ENCODE measurements at regions not wholly inside any gene's neighbourhood (a gene's known extent, or its start where the extent isn't known, plus 50 kb on each side); places are given as distances from the start of the nearest gene placed in this dataset.

DNA sequence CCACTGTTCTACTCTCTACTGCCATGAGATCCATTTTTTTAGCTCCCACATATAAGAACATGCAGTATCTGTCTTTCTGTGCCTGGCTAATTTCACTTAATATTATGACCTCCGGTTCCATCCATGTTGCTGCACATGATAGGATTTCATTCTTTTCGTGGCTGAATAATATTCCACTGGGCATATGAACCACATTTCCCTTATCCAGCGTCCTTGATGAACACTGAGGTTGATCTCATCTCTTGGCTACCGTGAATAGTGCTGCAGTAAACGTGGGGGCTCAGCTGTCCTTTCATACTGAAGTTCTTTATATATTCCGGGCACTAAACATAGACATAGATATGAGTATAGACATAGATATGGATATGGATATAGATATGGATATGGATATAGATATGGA, 109.3 kb upstream of the TNRC6C start:
- no peak for DNase-seq

- DNase-seq = no peak
Measured at GRCh38 chr17:77851921-77852320, 106.6 kb upstream of the TNRC6C start.

GRCh38 chr17:77852731-77853130, 105.8 kb upstream of the TNRC6C start:
- DNase-seq = no peak

- no peak for DNase-seq
Measured at GRCh38 chr17:77853191-77853977, 105.1 kb upstream of the TNRC6C start.

GRCh38 chr17:77854083-77854758, 104.3 kb upstream of the TNRC6C start:
- no peak for DNase-seq

DNA sequence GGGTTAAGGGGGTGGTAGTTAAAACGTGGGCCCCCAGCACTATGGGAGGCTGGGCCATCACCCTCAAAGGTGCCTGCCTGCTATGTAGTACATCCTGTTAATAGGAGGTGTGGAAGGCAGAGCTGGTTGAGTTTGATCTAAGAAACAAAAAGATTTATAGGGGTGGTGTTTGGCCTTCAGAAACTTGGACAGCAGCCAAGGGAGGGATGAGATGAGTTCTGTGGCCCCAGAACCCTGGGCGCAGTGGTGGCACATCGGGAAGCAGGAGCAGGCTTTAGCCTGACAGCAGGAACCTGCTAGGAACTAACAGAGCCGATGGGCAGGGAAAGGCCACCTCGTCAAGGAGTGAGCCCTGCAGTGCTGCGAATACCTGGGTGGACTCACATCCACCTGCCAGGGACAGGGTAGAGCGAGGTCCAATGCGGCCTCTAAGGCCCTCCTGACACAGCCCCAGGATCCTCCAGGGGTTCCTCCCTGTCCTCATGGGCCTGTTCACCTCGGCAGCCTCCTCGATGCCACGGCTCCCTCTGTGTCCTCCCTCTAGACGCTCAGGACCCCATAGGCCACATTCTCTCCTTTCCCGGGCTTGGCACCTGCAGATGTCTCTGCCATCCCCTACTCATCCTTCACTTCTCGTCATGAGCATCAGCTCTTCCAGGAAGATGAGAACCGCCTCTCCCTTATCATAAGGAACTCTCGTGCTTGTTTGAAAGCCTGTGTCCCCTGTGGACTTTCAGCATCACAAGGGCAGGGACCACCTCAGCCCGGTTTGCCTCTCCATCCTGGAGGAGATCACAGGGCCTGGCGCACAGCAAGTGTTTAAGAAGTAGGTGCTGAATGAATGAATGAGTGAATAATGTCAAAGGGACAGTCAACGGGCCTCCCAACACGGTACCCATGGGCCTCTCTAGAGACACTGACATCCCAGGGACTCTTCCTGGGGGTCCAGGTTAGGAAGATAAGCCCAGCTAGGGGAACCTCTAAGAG, 103.5 kb upstream of the TNRC6C start:
- no peak for DNase-seq

DNA sequence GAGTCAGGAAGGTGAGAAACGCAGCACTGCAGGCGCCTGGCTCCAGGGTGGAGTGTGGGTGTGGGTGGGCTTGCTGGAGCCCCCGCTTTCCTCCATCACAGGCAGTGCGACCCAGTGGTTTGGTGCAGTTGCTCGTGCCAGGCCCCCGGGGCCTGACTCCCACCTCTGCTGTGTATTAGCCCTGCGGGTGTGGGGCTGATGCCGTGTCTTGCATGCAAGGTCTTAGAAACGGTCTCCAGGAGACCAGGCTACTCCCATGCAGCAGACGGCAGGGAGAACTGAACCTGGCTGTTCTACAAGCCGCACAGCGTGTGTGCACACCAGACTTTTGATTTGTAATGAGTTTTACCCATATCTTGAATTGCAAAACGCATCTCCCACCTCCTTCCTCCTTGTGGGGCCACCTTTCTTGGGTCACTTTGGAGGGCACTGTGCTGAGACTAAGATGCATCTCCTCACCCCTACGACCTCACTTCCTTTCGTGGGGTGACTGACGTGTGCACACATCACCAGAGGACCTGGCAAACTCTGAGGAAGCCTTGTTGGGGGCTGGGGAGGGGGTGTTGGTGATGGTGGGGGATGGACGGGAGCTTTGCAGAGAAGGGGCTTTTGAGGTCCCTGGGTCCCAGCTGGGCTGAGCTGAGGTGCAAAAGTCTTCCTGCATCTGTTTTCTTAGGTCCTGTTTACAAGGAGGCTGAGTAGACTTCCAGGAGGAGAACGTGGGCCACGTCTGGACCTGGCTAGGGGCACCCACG, 101.8 kb upstream of the TNRC6C start:
- no peak for DNase-seq

DNA sequence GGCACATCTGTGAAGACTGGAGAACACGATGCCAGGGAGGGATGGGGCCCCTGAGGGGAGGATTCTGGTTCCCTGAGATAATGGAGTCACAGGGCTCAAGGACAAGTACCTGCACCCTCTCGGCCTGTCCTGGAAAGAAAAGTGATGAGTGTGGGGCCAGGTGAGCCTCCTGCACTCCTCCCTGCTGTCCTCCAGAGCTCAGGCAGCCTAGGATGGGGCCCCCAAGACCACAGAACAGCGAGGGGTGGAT, 101.3 kb upstream of the TNRC6C start:
- DNase-seq = no peak

GRCh38 chr17:77857613-77858012, 100.9 kb upstream of the TNRC6C start:
- DNase-seq = no peak

- DNase-seq = no peak
Measured at GRCh38 chr17:77858291-77859034, 100.0 kb upstream of the TNRC6C start.

DNA sequence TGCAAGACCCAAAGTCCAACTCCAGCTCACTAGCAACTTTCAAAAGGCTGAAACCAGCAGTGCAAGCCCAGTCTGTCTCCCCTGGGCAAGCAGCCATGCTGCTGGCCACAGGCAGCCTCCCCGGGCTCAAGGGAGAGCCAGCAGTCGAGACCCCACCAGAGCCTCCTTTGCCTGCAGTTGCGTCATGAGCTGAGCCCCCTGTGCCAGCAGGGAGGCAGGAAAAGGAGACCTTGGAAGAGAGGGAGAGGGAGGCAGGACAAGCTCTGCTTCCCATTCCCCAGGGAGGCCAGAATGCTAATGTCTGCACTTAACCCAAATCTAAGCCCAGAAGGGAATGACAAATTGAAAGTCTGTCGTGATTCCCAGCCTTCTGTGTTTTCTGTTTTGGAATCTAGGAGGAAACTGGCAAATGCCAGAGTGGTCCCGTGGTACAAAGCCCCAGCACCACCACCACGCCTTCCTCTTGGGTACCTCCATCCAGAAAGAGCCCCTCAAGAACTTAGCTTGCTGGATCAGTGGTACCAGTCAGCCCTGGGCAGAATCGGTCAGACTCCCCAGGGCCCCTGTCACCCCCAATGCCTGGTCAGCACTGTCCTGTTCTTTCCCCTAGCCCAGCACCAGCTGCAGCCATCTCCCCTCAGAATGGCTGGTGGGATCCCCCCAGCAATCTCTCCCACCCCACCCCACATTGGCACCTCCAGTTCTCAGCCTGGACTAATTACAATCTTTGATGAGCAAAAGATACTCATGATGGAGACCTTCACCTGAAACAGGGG, 99.3 kb upstream of the TNRC6C start:
- no peak for DNase-seq

GRCh38 chr17:77861133-77861695, 97.3 kb upstream of the TNRC6C start:
- no peak for DNase-seq

DNA sequence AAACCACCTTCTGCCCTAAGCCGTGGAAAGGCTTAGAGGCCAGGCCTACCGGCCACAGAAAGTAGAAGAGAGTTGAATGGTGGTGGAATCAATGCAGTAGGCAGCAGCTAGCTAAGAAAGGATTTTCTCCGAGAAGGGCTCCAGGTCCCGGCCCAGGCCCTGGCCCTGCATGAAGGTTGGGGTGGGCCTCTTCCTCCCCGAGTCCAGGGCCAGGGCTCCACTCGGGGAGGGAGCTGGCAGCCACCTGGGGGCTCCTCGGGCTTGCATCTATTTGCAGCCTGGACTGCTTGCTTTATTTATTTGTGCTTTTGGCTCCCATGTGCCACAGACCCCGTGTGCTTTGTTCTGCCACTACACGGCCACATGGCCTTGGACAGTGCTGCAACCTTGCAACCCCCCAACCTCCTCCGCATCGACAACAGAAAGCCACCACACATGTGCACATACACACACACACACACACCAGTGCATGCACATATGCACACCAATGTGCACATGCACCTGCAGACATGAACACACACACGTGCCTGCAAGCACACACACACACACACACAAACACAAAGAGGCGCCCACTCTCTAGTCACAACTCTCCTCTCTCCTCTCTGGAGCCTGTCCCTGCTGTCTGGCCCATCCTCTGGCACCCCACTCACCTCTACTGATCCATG, 96.4 kb upstream of the TNRC6C start:
- DNase-seq = no peak

- DNase-seq = no peak
Measured at GRCh38 chr17:77862890-77863813, 95.4 kb upstream of the TNRC6C start.

DNA sequence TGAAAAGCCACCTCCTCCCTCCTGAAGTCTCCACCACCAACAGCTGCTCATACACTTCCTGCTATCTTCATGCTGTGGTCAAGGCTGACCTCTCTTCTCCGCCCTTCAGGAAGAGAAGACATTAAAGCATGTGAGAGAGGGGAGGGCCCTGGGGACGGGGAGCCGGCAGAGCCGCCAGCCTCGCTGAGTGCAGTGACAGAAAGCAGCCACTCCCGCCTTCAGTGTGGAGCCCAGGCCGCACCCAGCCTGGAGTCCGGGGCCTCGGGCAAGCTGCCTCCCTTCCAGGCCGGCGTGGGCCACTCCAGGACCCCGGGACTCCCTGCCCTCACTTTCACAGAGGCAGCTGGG, 94.7 kb upstream of the TNRC6C start:
- no peak for DNase-seq

DNA sequence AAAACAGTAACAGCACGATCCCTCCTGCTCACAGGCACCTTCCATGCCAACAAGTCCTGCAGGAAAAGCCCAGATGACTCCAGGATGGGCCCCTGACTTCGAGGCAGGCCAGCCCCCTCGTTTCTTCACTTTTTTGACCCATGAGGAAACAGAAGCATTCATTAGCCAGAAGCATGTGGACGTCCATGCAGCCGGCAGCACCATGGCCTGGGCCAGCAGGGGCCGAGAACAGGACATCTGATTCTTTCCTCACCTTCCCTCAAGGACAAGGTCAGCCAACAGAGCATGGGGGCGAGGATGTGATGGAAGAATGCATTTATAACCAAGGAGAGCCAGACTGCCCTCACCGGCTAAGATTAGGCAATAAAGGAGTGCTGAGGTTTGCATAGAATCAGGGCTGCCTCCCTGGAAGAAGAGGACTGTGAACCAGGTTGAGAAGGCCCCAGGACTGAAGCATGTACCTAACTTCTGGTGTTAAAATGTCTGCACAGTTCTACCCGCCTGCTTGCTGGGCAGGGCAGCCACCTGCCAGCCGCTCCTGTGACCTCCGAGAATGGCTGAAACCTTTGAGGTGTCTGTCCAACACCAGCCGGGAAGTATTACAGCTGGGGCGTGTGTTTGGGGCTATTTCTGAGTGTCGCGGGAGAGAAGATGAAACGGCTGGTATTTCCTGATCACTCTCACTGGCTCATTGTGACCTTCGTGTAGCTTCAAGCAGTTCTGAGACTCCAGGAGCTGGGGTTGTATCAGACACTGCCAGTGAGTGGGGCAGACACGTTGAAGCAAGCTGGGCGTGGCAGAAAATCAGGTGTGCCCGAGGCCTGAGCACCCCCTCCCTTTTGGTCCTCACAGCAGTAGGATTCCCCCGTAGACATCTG, 94.0 kb upstream of the TNRC6C start:
- no peak for DNase-seq

DNA sequence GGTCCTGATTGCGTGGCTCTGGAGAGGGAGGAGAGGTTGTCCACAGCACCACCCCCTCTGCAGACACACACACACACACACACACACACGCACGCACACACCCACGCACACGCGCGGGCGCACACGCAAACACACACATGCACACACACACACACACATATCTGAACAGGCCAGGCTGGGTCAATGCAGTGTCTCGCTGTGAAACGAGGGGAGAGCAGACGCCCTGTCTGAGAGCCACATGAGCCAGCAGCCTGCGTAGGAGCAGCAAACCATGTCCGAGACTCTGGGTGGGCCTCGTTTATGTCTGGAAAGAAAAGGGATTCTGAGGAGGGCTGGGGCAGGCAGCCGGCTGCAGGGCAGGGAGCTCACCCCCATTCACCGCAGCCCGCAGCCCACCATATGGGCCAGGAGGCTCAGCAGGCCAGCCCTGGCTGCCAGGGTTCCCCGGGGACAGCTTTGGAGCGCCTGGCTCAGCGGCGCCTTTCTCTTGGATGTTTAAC, 93.3 kb upstream of the TNRC6C start:
- DNase-seq = no peak

DNA sequence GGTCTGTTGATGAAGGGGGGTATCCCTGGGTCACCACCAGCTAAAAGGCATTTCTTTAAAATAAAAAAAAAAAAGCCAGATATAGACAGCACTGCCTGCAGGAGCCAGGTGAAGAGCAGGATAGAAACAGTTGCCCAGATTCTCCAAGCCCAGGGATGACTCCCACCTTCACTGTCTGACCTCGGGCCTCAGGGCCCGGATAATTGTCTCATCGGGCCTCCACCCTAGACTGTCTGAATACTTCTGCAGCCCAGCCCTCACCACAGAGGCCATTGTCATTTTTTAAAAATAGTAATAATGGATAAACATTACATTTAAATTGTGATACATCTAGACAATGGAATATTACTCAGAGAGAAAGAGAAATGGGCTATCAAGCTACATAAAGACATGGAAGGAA, 92.8 kb upstream of the TNRC6C start:
- no peak for DNase-seq
